Choroid plexus epithelial cell (primary cell): ENCODE measurements at regions not wholly inside any gene's neighbourhood (a gene's known extent, or its start where the extent isn't known, plus 50 kb on each side); places are given as distances from the start of the nearest gene placed in this dataset.

Experiments
- DNase-seq: peaks from one replicate; pipeline ENCODE4 v3.0.0-alpha.2; 2010; ENCODE audit warnings: low read depth
- H3K4me3 ChIP-seq: 2 replicates; pipeline ENCODE4 v1.5.1; 2011; ENCODE audit warnings: low read depth, mild to moderate bottlenecking, control low read depth, low read length, moderate library complexity
- CTCF ChIP-seq: conservative IDR thresholded peaks from 2 replicates; pipeline ENCODE4 v1.5.1; 2011; ENCODE audit warnings: low read depth, mild to moderate bottlenecking, control low read depth, inconsistent platforms, low read length, moderate library complexity

DNA sequence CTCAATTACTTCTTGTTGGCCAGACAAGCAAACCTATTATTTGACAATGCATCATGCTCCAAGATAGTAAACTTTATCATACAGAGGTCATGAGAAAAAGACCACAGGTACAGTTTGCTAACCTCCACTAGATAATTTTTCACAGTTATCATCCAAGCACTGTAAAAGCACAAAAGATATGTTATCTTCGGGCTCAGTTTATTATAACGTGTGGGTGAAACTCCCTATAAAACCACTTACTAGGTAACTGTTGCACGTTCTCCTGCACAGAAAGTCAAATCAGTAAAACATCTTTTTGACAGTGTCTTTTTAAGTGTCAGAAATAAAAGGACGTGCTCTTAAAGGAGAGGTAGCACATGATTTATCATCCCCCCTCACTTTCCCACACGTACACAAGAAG lies 94.7 kb upstream of the BCL11A start:
- H3K4me3 ChIP-seq: no peak overlapping the region
- TF ChIP-seq CTCF: no peak
- DNase-seq: no peak

DNA sequence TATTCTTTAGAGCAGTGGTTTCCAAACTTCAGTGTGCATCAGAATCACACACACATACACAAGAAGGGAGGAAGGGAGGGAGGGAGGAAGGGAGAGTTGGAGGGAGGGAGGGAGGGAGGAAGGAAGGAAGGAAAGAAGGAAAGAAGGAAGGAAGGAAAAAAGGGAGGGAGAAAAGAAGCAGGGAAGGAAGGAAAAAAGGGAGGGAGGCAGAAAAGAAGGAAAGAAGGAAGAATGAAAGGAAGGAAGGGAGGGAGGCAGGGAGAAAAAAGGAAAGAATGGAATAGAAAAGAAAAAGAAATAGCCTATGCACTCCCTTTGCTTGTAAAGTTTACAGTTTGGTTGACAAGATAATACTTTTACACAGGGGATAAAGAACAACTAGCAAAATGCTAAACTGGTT lies 96.3 kb upstream of the BCL11A start:
- no peak overlapping the region for H3K4me3 ChIP-seq
- no peak for TF ChIP-seq CTCF
- DNase-seq: no peak

DNA sequence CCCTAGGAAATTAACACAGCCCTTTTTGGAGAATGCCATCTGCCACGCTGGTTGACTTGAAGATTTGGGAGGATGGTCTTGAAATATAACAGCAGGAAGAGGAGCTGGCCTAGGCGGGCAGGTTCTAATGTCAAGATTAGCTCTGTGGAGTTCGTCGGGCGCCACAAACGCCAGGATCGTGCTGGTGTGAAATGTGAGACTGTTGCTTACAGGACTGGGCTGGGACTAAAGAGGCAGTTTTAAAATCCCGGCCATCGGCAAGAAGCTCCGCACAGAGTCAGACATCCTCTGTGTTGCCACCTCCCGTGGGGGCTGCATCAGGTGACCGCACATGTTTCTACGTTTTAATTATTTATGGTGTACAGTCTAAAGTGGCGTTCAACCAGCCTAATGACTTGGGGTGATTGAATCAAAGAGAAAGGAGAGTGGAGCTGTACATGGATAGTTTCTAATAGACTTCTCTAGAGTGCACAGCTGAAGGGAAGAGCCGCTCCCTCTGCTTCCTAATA lies 99.4 kb upstream of the BCL11A start:
- no peak for DNase-seq
- no peak for TF ChIP-seq CTCF
- no peak overlapping the region for H3K4me3 ChIP-seq

DNA sequence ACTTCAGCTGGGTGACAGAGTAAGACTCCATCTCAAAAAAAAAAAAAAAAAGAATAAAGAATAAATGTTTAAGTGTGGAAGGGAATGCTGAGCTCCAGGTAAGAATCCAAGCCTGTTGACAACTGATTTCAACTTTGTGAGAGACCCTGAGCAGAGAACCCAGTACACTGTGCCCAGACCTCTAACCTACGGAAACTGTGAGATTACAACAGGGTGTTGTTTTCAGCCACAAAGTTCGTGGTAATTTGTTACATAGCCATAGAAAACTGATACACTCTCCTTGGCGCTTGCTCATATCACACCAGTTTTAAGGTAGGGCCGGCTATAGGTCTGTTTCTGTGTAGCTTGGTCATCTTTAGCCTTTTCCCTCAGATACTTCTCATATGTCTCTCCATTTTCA lies 98.4 kb upstream of the PAPOLG start:
- TF ChIP-seq CTCF: no peak
- H3K4me3 ChIP-seq: no peak overlapping the region
- DNase-seq: no peak

- TF ChIP-seq CTCF: peak; percentile 23
- H3K4me3 ChIP-seq: no peak overlapping the region
- no peak for DNase-seq
These were observed 97.0 kb upstream of the PAPOLG start for GRCh38 chr2:60659026-60659425.

- no peak for TF ChIP-seq CTCF
- no peak overlapping the region for H3K4me3 ChIP-seq
- no peak for DNase-seq
These were observed 94.9 kb upstream of the PAPOLG start for GRCh38 chr2:60661073-60661738.

DNA sequence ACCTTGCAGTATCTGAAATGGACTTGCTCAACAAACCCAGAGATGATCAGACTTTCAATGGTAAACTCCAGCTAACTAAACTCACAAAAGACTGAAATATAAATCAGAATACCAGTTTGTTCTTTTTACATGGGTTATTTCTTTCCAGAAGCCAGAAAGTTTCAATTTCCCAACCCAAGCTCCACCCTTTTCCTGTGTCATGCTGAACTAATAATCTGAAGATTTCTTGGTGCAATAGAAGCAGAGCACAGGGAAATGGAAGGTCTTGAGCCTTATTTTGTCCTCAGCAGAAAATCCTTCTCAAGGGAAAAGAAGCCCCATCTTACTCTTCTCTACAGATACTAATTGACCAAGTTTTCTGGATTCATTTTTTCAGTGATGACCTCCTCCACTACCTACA lies 93.3 kb upstream of the PAPOLG start:
- no peak overlapping the region for H3K4me3 ChIP-seq
- no peak for TF ChIP-seq CTCF
- peak; percentile 9 for DNase-seq
